Panc1 (cell line): ENCODE measurements at regions not wholly inside any gene's neighbourhood (a gene's known extent, or its start where the extent isn't known, plus 50 kb on each side); places are given as distances from the start of the nearest gene placed in this dataset.

Experiments
- CTCF ChIP-seq: fragments of 450-650 bp; IDR thresholded peaks from 2 replicates; pipeline ENCODE4 v1.5.1; 2017; ENCODE audit warnings: mild to moderate bottlenecking
- REST ChIP-seq, 2 experiments: IDR thresholded peaks; 2 replicates each; pipeline ENCODE4 v1.6.1; 2011 to 2012; ENCODE audit warnings: low read depth in 2 of 2, control low read depth in 1 of 2, low read length in 1 of 2, mild to moderate bottlenecking in 1 of 2, moderate library complexity in 1 of 2; ENCODE audit not compliant: insufficient read depth in 1 of 2

DNA sequence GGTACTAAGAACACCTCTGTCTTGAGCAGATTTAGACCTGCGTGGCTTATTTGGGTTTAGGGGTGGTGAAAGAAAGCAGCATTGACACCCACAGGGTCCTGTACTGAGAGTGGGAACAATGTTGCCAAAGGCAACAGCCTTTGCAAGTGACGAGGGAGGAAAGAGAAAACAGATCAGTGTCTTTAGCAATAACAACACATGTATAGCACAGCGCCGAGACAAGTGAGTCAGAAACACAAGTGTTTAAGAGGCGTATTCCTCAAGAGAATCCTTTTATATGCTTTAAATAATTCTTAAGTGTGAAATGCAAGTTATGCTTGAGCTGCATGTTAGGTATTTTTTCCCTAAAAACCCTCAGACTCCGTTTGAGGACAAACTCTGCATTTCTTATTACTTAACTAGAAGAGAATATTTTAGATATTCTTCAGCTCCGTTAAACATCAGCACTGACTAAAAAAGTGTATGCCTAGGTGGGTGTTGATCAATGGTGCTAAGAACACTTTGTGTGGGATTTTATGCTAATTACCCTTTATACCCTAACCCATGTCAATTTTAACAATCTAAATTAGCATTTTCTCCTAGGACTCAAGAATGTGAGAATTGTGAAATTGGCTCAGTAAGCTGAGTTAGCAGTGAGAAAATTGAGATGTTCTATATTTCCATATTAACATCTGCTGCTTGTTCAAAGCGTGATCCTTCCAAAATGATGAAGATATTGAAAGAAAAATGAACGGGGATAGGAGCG is 1095.4 kb upstream of the CELF2 start:
- no peak for TF ChIP-seq REST (IDR thresholded peaks at IDR 0.05; ENCODE audit: insufficient read depth in 1 of 2, low read depth in 2 of 2, low read length in 1 of 2)
- no peak for TF ChIP-seq CTCF
